Activated naive CD4-positive, alpha-beta T cell treated with anti-CD3 and anti-CD28 coated beads, Interleukin-2, amount 50 U/mL, for 24 hours (primary cell): ENCODE measurements at regions not wholly inside any gene's neighbourhood (a gene's known extent, or its start where the extent isn't known, plus 50 kb on each side); places are given as distances from the start of the nearest gene placed in this dataset.

Source experiments
- H3K27ac Mint-ChIP-seq: one replicate; pipeline ENCODE4 v1.8.0; 2021; ENCODE audit warnings: mild to moderate bottlenecking, mixed read lengths
- H3K27me3 Mint-ChIP-seq: one replicate; pipeline ENCODE4 v1.8.0; 2021; ENCODE audit warnings: mixed read lengths
- H3K36me3 Mint-ChIP-seq: one replicate; pipeline ENCODE4 v1.8.0; 2021; ENCODE audit warnings: mixed read lengths
- H3K4me1 Mint-ChIP-seq: one replicate; pipeline ENCODE4 v1.8.0; 2021; ENCODE audit warnings: mixed read lengths
- H3K4me3 Mint-ChIP-seq: one replicate; pipeline ENCODE4 v1.8.0; 2021; ENCODE audit warnings: mild to moderate bottlenecking, mixed read lengths
- H3K9me3 Mint-ChIP-seq: one replicate; pipeline ENCODE4 v1.8.0; 2021; ENCODE audit warnings: mixed read lengths

- H3K27me3 Mint-ChIP-seq: no peaks in the 10 kb centered on the region
- H3K4me3 Mint-ChIP-seq: no peak overlapping the region
- H3K27ac Mint-ChIP-seq: no peak overlapping the region
- H3K9me3 Mint-ChIP-seq: no peaks in the 10 kb centered on the region
- no peaks in the 10 kb centered on the region for H3K36me3 Mint-ChIP-seq
- H3K4me1 Mint-ChIP-seq: no peaks in the 10 kb centered on the region
These were observed 114.6 kb downstream of the ARL4A start for GRCh38 chr7:12802070-12802469.

DNA sequence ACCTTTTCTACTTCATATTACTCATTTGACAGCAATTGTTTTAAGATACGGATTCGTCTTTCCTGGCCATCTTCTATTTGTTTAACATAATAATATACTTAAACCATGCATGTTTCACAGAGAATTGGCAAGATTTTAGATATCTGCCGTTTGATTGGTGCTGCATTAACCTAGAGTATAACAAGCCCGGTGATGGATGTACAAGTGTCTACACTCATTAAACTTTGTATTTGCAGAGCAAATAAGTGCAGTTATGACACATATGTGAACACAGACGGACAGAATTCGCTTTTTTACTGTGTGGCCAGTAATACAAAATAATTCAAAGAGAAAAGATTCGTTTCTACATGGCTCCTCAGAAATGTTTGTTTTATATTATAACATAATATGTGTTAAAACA lies 116.1 kb downstream of the ARL4A start:
- Mint-ChIP-seq H3K9me3 (no peaks in the 10 kb centered on the region), H3K27me3 (no peaks in the 10 kb centered on the region), H3K27ac (no peak overlapping the region), H3K4me1 (no peaks in the 10 kb centered on the region), H3K4me3 (no peak overlapping the region), H3K36me3 (no peaks in the 10 kb centered on the region)

GRCh38 chr7:12805518-12805928 lies 118.1 kb downstream of the ARL4A start:
- Mint-ChIP-seq H3K4me3 (no peak overlapping the region), H3K9me3 (no peaks in the 10 kb centered on the region), H3K4me1 (no peaks in the 10 kb centered on the region), H3K27ac (no peak overlapping the region), H3K36me3 (no peaks in the 10 kb centered on the region), H3K27me3 (no peaks in the 10 kb centered on the region)

GRCh38 chr7:12805957-12806356 lies 118.5 kb downstream of the ARL4A start:
- no peaks in the 10 kb centered on the region for H3K27me3 Mint-ChIP-seq
- no peak overlapping the region for H3K27ac Mint-ChIP-seq
- H3K4me3 Mint-ChIP-seq: no peak overlapping the region
- no peaks in the 10 kb centered on the region for H3K36me3 Mint-ChIP-seq
- H3K4me1 Mint-ChIP-seq: no peaks in the 10 kb centered on the region
- no peaks in the 10 kb centered on the region for H3K9me3 Mint-ChIP-seq

DNA sequence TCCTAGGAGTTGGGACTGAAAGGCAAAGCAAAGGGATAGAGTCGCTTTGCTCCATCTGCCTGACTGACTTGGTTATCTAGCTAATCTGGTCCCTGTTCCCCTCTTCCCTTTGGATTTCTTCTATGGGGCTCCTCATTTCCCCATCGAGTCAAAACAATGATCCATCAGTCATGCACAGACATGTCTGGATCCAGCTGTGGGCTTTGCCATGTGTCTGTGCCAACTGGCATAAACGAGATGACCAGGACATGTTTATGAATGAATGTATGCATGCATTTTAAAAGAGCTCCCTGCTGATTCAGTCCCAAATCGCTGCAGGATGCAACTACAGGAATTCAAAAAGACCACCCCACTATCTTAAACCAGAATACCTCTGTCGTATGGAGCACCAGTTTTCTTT lies 122.0 kb downstream of the ARL4A start:
- H3K4me1 Mint-ChIP-seq: no peaks in the 10 kb centered on the region
- H3K36me3 Mint-ChIP-seq: no peaks in the 10 kb centered on the region
- H3K9me3 Mint-ChIP-seq: no peaks in the 10 kb centered on the region
- no peak overlapping the region for H3K4me3 Mint-ChIP-seq
- H3K27me3 Mint-ChIP-seq: no peaks in the 10 kb centered on the region
- no peak overlapping the region for H3K27ac Mint-ChIP-seq

GRCh38 chr7:12812111-12812510 lies 124.7 kb downstream of the ARL4A start:
- Mint-ChIP-seq H3K4me3 (no peak overlapping the region), H3K4me1 (no peaks in the 10 kb centered on the region), H3K36me3 (no peaks in the 10 kb centered on the region), H3K27ac (no peak overlapping the region), H3K9me3 (no peaks in the 10 kb centered on the region), H3K27me3 (no peaks in the 10 kb centered on the region)

DNA sequence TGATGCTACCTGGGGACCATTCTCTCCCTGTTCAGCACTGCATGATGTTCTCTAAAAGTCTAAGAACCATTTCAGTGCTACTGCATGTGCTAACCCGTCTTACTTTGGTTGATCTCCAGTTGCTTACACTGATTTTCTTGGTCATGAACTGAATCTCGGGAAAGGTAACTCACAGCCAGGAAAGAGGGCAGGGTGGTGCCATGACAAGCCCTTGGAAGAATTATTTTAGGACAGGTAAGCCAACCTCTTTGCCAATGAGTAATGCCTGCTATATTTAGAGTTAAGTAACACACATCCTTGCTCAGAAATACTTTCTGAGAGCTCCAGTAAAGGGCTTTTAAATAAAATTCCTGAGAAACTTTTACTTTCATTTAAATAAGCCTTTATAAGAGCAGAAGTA lies 126.7 kb downstream of the ARL4A start:
- H3K27me3 Mint-ChIP-seq: no peaks in the 10 kb centered on the region
- H3K27ac Mint-ChIP-seq: no peak overlapping the region
- H3K4me3 Mint-ChIP-seq: no peak overlapping the region
- no peaks in the 10 kb centered on the region for H3K9me3 Mint-ChIP-seq
- H3K36me3 Mint-ChIP-seq: no peaks in the 10 kb centered on the region
- H3K4me1 Mint-ChIP-seq: no peaks in the 10 kb centered on the region

DNA sequence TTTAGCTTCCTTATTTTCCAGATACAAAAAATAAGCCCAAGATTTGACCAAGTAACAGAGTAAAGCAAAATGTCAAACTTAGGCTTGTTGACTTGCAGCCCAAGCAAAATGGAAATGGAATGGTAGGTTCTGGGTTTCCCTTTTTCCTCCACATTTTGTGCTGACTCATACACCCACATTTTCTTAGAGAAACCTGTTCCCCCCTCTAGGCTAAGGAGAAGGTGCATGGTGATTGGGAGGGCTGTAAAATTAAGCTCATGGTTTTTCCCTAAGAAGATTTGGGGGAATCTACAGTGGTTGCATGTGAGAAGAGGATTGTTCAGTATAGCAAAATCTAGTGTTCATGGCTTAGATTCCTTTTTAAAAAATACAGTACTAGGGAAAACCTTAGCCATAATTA lies 127.4 kb downstream of the ARL4A start:
- no peaks in the 10 kb centered on the region for H3K9me3 Mint-ChIP-seq
- peaks cover 2% of the 10 kb centered on the region for H3K27me3 Mint-ChIP-seq
- no peaks in the 10 kb centered on the region for H3K4me1 Mint-ChIP-seq
- no peak overlapping the region for H3K4me3 Mint-ChIP-seq
- no peaks in the 10 kb centered on the region for H3K36me3 Mint-ChIP-seq
- no peak overlapping the region for H3K27ac Mint-ChIP-seq

- peaks cover 4% of the 10 kb centered on the region for H3K27me3 Mint-ChIP-seq
- no peaks in the 10 kb centered on the region for H3K36me3 Mint-ChIP-seq
- no peaks in the 10 kb centered on the region for H3K9me3 Mint-ChIP-seq
- H3K27ac Mint-ChIP-seq: no peak overlapping the region
- no peak overlapping the region for H3K4me3 Mint-ChIP-seq
- no peaks in the 10 kb centered on the region for H3K4me1 Mint-ChIP-seq
These were observed 128.0 kb downstream of the ARL4A start for GRCh38 chr7:12815426-12815825.

DNA sequence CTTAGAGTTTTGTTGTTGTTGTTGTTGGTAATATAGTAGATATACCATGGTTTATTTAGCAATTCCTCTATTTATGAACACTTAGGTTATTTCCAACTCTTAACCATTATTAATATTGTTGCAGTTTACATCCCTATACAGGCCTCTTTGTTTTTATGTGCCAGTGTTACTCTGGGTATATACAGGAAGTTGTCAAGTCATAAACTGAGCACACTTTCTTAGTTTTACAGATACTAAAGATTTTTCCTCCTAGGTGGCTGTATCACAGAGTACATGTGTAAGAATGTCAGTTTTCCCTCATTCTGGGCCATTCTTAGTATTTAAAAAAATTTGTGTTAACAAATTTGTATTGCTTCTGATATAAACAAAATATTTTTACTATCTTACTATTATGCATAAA lies 128.4 kb downstream of the ARL4A start:
- no peaks in the 10 kb centered on the region for H3K36me3 Mint-ChIP-seq
- no peaks in the 10 kb centered on the region for H3K9me3 Mint-ChIP-seq
- H3K27me3 Mint-ChIP-seq: peaks cover 4% of the 10 kb centered on the region
- no peaks in the 10 kb centered on the region for H3K4me1 Mint-ChIP-seq
- H3K4me3 Mint-ChIP-seq: no peak overlapping the region
- no peak overlapping the region for H3K27ac Mint-ChIP-seq

GRCh38 chr7:12820777-12821176 lies 133.3 kb downstream of the ARL4A start:
- H3K4me3 Mint-ChIP-seq: no peak overlapping the region
- H3K27ac Mint-ChIP-seq: no peak overlapping the region
- H3K27me3 Mint-ChIP-seq: peaks cover 8% of the 10 kb centered on the region

GRCh38 chr7:12821746-12822145 lies 134.3 kb downstream of the ARL4A start:
- H3K27me3 Mint-ChIP-seq: peaks cover 8% of the 10 kb centered on the region
- H3K4me3 Mint-ChIP-seq: no peak overlapping the region
- no peaks in the 10 kb centered on the region for H3K4me1 Mint-ChIP-seq
- H3K27ac Mint-ChIP-seq: no peak overlapping the region
- peaks cover 1% of the 10 kb centered on the region for H3K36me3 Mint-ChIP-seq
- H3K9me3 Mint-ChIP-seq: no peaks in the 10 kb centered on the region

More at GRCh38 chr7:12820777-12821176, 133.3 kb downstream of the ARL4A start:
- H3K4me1 Mint-ChIP-seq: no peaks in the 10 kb centered on the region
- peaks cover 1% of the 10 kb centered on the region for H3K36me3 Mint-ChIP-seq
- no peaks in the 10 kb centered on the region for H3K9me3 Mint-ChIP-seq

- Mint-ChIP-seq H3K27ac (no peak overlapping the region), H3K36me3 (peaks cover 1% of the 10 kb centered on the region), H3K4me1 (no peaks in the 10 kb centered on the region), H3K9me3 (no peaks in the 10 kb centered on the region), H3K27me3 (peaks cover 4% of the 10 kb centered on the region), H3K4me3 (no peak overlapping the region)
These were observed 138.6 kb downstream of the ARL4A start for GRCh38 chr7:12826079-12826478.

GRCh38 chr7:12827219-12827821 lies 139.9 kb downstream of the ARL4A start:
- H3K4me1 Mint-ChIP-seq: no peaks in the 10 kb centered on the region
- H3K27me3 Mint-ChIP-seq: no peaks in the 10 kb centered on the region
- H3K4me3 Mint-ChIP-seq: no peak overlapping the region

DNA sequence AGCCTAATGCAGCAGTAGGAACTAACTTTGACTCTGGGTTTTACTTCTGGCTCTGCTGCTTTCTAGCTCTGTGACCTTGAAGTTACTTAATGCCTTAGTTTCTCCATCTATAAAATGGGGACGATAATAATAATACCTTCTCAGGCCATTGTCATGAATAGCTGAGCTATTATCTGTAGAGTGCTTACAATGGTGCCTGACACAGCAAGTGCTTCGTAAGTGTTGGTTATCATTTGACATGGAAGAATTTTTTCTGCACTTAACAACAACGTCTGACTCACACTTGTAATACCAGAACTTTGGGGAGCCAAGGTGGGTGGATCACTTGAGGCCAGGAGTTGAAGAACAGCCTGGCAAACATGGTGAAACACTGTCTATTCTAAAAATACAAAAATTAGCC lies 140.5 kb downstream of the ARL4A start:
- Mint-ChIP-seq H3K4me1 (no peaks in the 10 kb centered on the region), H3K27ac (no peak overlapping the region), H3K4me3 (no peak overlapping the region), H3K9me3 (no peaks in the 10 kb centered on the region), H3K36me3 (peaks cover 1% of the 10 kb centered on the region), H3K27me3 (peaks cover under 1% of the 10 kb centered on the region)

More at GRCh38 chr7:12827219-12827821, 139.9 kb downstream of the ARL4A start:
- H3K27ac Mint-ChIP-seq: no peak overlapping the region
- H3K36me3 Mint-ChIP-seq: peaks cover 1% of the 10 kb centered on the region
- no peaks in the 10 kb centered on the region for H3K9me3 Mint-ChIP-seq

- no peak overlapping the region for H3K27ac Mint-ChIP-seq
- peaks cover 2% of the 10 kb centered on the region for H3K27me3 Mint-ChIP-seq
- H3K36me3 Mint-ChIP-seq: no peaks in the 10 kb centered on the region
- H3K4me3 Mint-ChIP-seq: no peak overlapping the region
- H3K4me1 Mint-ChIP-seq: no peaks in the 10 kb centered on the region
- H3K9me3 Mint-ChIP-seq: peaks cover 6% of the 10 kb centered on the region
These were observed 143.6 kb downstream of the ARL4A start for GRCh38 chr7:12831024-12831423.

DNA sequence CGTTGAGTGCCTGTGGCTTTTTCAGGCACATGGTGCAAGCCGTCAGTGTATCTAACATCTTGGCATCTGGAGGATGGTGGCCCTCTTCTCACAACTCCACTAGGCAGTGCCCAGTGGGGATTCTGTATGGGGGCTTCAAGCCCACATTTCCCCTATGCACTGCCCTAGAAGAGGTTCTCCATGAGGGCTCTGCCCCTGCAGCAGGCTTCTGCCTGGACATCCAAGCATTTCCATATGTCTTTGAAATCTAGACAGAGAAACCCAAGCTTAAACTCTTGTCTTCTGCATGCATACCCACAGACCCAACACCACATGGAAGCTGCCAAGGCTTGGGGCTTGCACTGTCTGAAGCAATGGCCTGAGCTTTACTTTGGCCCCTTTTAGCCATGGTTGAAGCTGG lies 146.4 kb downstream of the ARL4A start:
- Mint-ChIP-seq H3K4me3 (no peak overlapping the region), H3K27me3 (peaks cover 3% of the 10 kb centered on the region), H3K4me1 (no peaks in the 10 kb centered on the region), H3K27ac (no peak overlapping the region), H3K9me3 (peaks cover 6% of the 10 kb centered on the region), H3K36me3 (no peaks in the 10 kb centered on the region)
